Amniotic epithelial cell (primary cell): ENCODE measurements at regions not wholly inside any gene's neighbourhood (a gene's known extent, or its start where the extent isn't known, plus 50 kb on each side); places are given as distances from the start of the nearest gene placed in this dataset.
A peak's percentile ranks its signal among the peaks of the same experiment; 100 is the strongest.

Experiments used
- DNase-seq: peaks from one replicate; pipeline ENCODE4 v3.0.0-alpha.2; 2010; ENCODE audit warnings: low read depth

DNA sequence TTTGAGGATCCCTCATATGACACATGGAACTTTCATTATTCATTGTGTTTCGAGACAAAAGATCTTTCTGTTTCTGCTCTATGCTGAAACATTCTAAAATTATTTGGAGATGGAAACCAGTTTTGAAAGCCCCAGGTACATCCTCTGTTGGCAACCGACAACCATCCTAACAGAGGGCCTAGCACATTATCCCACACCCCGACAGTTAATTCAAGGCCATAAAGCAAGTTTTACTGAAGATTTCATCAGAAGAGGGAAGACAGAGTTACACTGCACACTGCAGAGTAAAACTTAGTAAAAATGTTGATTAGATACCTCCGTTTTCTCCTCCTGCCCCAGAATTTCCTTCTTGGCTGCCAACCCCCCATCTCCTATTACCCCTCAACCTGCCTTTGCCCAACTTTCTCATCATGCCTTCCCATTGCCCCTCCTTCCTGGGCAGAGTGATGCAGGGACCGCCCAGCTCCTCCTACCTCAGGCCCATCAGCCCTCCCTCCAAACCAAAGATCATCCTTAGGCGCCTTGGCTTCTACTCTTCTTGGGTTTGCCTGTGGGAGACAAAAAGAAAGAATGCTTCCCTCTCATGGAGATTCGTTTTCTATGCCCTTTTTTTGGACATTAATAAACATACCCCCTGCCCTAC is 52.9 kb upstream of the CITED4 start:
- no peak for DNase-seq

DNA sequence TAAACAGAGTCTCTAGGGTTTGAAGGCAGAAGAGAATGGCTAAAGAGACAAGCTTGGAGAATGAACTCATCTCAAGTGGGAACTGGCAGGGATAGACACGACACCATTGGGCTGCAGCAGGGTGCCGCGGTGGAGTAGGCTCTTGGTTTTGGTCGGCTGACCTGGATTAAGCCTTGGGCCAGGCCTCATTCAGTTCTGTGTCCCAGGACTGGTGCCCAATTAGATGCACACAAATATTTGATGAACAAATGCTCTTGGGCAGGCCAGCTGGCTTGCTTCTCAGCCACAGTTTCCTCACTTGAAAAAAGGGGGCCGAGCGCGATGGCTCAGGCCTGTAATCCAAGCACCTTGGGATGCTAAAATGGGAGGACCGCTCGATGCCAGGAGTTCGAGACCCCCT is 53.4 kb upstream of the CITED4 start:
- no peak for DNase-seq

DNA sequence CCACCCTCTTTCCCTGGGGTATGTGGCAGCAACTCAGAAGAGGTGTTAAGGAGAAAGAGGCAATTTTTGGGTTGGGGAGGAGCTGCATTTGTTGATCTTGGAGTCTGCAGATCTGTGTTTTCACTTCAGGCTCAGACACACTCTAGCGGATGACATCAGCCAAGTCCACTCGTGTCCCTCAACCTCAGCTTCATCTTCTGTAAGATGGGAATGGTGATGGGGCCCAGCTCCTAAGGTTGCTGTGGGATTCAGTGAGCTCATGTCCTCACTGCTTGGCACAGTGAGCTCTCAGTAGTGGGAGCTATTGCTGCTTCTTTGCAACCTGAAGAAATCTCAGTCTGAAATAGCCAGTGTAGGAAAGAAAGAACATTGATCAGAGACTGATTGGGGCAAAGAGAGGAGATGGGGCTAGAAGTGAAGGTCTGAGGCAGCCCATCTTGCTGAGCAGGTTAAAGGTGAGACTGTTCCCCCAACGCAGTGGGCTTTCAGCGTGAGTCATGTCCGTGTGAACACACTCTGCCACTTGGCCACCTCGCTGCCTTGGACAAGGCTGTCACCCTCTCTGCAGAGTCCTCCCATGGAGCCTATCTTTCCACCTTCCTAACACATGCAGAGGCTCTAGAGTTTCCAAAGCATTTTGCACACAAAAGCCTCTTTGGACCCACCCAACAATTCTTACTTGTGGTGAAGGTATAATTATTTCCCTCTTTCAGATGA is 56.0 kb upstream of the CITED4 start:
- DNase-seq: no peak

DNA sequence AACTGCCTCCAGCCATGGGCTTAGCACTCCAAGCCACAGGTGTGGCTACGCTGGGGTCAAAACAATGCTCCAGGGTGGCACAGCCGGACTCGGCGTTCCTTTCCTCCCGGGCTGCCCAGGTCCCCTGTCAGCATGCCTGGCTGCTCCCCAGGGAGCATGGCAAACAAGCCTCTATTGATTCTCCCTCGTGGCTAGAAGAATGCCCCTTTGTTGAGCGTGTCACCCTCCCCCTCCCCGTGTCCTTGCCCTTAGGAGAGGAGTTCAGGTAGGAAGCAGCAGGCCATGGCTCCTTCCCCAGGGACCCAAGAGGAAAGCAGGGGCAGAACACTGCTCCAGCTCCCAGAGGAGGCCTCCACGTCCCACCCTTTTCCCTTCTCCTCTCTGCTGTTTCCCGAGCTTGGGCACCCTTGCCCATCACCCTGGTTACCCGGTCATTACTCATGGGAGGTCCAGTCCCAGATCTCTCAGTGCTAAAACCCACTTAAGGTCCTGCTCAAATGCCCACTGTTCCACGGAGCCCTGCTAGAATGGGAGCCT is 57.4 kb upstream of the CITED4 start:
- no peak for DNase-seq

DNA sequence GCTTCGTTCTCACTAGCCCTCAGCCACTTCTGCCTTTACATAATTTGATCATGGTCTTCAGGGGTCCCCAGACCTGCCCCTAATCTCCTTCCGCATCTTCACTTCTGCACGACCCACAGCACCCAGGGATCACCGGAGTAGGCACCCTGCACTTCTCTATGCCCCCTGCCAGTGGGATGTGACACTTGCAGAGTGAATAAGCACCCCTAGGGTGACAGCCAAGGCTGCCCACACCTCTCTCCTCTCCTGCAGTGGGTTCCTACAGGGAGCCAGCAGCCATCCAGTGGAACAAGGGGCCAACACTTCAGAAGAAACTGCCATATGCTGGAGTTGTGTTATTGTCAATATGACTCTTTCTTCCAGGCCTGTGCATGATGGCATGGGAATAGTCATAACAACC is 58.0 kb upstream of the CTPS1 start:
- DNase-seq: no peak

DNA sequence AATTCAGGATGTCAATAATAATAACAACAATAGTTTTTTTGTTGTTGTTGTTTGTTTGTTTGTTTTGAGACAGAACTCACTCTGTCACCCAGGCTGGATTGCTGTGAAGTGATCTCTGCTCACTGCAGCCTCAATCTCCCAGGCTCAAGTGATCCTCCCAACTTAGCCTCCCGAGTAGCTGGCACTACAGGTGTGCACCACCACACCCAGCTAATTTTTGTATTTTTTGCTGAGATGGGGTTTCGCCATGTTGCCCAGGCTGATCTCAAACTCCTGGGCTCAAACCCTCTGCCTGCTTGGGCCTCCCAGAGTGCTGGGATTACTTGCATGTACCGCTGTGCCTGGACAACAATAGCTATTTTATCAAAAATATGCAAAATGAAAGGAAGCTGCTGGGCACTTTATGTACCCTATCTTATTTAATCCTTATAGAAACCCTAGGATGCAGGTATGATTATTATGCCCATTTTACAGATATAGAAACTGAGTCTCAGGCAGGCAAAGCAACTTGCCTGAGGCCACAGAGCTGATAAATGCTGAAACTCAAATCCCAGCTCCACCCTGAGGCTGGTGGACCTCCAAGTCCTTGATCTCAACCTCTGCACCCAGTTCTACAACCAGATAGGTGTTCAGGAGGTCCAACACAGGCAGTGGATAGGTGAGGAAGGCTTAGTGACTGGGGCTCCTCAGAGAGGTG is 57.4 kb upstream of the CTPS1 start:
- DNase-seq: no peak

DNA sequence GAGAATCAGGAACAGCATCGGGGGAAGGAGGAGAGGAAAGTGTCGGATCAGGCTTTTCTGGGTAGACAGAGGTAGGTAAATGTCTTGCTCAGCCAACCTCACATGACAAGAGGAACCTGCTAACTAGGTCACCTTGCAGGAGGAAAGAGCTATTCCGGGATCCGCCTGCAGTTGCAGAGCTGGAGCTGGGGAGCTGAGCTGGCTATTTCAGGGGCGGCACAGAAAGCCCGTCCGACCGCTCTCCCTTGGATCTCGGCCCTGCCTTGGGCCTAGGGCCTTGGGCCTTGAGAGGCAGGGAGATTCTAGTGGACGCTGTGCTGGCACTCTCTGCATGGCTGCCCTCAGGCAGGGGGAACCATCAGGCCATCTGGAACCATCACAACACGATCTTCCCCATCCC is 56.5 kb upstream of the CTPS1 start:
- no peak for DNase-seq

DNA sequence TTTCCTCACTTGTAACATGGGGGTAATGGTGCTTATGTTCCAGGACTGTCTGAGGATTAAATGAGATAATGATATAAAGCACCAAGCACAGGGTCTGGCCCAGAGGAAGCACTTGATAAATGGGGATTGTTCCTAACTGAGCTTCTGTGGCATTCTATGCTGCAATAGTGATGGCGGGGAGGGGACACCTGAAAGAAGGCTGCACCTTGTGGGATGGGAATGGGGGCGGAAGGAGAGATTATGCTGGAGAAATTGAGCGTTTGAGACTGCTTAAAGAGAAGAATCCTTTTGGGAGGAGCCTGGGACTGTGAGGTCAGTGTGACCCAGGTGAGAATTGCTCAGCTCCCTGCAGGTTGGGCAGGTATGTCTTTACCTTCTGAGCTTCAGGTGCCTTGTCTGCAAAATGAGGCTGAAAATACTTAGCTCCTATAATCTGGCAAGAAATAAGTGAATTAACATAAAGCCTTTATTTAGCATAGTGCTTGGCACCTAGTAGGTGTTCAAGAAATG is 55.9 kb upstream of the CTPS1 start:
- no peak for DNase-seq

DNA sequence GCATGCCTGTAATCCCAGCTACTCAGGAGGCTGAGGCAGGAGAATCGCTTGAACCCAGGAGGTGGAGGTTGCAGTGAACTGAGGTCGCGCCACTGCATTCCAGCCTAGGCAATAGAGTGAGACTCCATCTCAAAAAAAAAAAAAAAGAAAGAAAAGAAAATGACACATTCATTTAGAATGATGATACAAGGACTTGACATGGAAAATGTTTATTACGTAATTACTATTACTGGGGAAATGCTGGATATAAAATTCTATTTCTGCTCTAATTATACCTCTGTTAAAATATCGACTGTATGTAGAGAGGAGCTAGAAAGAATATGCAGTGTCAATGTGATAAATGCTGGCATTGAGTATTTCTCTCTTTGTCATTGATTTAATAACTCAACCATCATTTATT is 54.7 kb upstream of the CTPS1 start:
- DNase-seq: no peak

DNA sequence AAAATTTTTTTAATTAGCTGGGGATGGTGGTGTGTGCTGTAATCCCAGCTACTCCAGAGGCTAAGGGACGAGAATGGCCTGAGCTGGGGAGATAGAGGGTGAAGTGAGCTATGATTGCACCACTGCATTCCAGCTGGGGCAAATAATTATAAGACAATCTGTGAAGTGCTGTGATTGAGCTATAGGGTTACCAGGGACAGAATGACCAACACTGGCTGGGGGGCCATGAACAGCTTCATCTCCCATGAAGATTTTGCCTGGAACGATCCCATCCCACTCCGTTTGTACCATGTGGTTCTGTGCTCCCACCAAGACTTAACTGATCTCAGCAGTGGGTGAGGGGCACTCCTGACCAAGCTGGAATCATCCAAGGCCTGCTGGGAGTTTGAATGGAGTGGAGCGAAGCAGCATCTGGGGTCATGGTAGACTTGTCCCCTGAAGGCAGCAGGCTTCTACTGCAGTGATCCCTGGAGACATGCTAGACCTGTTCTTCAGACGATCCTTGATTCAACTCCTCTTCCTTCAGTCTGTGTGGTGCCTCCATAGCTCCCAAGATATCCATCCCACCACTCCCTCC is 53.6 kb upstream of the CTPS1 start:
- no peak for DNase-seq

DNA sequence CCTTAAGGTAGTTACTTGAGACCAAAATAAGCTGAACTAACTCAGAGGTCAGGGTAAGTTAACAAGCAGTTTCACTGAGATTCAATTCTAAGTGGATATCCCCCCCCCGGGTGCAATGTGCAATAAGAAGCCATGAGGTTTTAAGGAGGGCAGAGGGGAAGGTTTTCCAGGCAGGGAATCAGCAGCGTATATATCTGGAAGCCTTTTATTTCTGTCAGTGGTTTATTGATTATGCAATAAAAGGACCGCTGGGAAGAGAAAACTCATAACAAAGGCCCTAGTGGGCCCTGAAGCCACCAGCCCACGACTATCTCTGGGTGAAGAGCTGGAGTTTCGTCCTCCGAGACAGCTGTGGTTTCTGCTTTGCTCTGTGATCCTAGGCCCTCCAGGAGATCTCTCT is 53.1 kb upstream of the CTPS1 start:
- DNase-seq: peak; percentile 47

DNA sequence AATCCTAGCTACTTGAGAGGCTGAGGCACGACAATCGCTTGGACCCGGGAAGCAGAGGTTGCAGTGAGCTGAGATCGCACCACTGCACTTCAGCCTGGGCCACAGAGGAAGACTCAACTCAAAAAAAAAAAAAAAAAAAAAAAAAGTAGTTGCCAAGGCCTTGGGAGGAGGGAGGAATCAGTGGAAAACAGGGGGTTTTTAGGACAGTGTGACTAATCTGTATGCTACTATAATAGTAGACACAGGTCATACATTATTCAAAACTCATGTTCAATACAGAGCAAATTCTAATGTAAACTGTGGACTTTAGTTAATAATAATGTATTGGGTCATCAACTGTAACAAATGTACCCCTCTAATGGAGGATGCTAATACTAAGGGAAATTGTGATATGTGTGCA is 51.7 kb upstream of the CTPS1 start:
- DNase-seq: no peak

DNA sequence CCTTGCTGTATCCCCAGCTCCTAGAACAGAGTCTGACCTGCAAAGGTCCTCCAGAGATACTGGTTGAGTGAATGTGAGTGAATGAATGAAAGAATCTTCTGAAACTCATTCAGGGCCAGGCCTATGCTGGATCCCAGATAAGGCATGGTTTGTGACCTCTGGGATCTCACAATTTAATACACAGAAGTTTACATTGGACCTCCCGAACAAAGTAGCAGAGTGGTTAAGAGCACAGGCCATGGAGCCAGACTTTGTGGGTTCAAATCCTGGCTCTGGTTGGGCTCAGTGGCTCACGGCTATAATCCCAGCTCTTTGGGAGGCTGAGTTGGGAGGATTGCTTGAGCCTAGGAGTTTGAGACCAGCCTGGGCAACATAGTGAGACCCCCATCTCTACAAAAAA is 50.8 kb upstream of the CTPS1 start:
- DNase-seq: no peak

DNA sequence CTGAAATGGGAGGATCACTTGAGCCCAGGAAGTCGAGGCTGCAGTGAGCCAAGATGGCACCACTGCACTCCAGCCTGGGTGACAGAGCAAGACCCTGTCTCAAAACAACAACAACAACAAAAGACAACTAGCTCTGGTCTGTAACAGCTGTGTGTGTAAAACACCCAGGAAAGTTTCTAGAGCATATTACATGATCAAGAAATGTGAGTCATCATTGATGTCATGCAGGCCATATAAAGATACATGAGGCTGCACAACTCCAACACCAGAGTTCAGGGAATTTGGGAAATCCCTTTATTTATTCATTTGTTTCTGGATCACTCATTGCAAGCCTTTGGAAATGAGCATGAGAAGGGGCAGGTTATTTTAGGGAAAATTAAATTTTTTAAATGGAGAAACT is 50.3 kb upstream of the CTPS1 start:
- peak; percentile 29 for DNase-seq
